RWPE2 (cell line): ENCODE measurements at regions not wholly inside any gene's neighbourhood (a gene's known extent, or its start where the extent isn't known, plus 50 kb on each side); places are given as distances from the start of the nearest gene placed in this dataset.

Experiments used
- ATAC-seq: fragments of 200-7000 bp; cut with Tn5 transposase; 3 replicates; pipeline ENCODE4 v1.9.1; 2021; ENCODE audit warnings: low read depth
- DNase-seq: peaks from one replicate; pipeline ENCODE4 v3.0.0-alpha.2; 2020; ENCODE audit warnings: low spot score
- H3K27ac ChIP-seq: fragments of 450-650 bp; 2 replicates; pipeline ENCODE4 v1.5.1; 2017; ENCODE audit warnings: mild to moderate bottlenecking; ENCODE audit not compliant: poor library complexity, severe bottlenecking
- H3K27me3 ChIP-seq: fragments of 250-450 bp; sonication (Bioruptor Pico); 2 replicates; pipeline ENCODE4 v1.5.1; 2021; ENCODE audit warnings: mild to moderate bottlenecking, moderate library complexity; ENCODE audit not compliant: insufficient read depth, poor library complexity, severe bottlenecking
- H3K36me3 ChIP-seq: fragments of 250-450 bp; sonication (Bioruptor Pico); 2 replicates; pipeline ENCODE4 v1.5.1; 2020; ENCODE audit warnings: low read depth, mild to moderate bottlenecking, moderate library complexity
- H3K4me1 ChIP-seq: fragments of 250-450 bp; sonication (Bioruptor Pico); 2 replicates; pipeline ENCODE4 v1.5.1; 2021; ENCODE audit warnings: mild to moderate bottlenecking, moderate library complexity; ENCODE audit not compliant: insufficient read depth, poor library complexity, severe bottlenecking
- H3K4me3 ChIP-seq: fragments of 250-450 bp; sonication (Bioruptor Pico); 2 replicates; pipeline ENCODE4 v1.5.1; 2021; ENCODE audit warnings: mild to moderate bottlenecking, moderate library complexity; ENCODE audit not compliant: severe bottlenecking
- H3K9me3 ChIP-seq: fragments of 250-450 bp; sonication (Bioruptor Pico); 2 replicates; pipeline ENCODE4 v1.5.1; 2021; ENCODE audit warnings: mild to moderate bottlenecking, moderate library complexity; ENCODE audit not compliant: severe bottlenecking
- TF ChIP-seq, protein P1 (sequence below): fragments of 450-650 bp; IDR thresholded peaks from one replicate; pipeline ENCODE4 v1.5.1; 2017; ENCODE audit warnings: mild to moderate bottlenecking, moderate library complexity; ENCODE audit not compliant: poor library complexity, severe bottlenecking

DNA sequence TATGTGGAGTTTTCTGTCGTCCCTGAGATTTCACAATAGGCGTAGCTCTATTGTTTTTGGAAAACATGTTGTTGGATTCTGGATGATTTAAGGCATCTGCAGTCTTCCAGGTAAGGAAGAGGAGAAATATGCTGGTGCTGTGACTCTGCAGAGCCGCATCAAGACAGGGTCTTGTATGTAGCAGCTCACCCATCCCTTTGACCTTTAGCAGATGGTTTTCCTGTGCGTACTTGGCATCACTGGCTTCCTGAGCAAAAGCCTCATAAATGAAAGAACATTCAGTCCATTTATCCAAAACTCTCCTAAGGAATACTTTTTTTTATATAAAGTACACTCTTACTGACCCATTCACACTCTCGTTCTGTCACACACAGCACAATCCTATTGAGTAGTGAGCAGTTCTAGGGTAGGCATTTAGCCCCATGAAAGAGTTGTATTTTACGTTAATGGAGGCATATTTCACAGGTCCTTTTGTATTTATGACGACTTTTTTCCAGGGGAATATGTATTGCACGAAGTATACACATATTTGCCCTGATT, 443.9 kb downstream of the STK39 start:
- H3K36me3 ChIP-seq: no peaks in the 10 kb centered on the region
- no peaks in the 10 kb centered on the region for H3K9me3 ChIP-seq
- H3K4me3 ChIP-seq: no peak overlapping the region
- ATAC-seq (no peak), DNase-seq (no peak)
- H3K4me1 ChIP-seq: no peaks in the 10 kb centered on the region
- TF ChIP-seq, protein P1, sequence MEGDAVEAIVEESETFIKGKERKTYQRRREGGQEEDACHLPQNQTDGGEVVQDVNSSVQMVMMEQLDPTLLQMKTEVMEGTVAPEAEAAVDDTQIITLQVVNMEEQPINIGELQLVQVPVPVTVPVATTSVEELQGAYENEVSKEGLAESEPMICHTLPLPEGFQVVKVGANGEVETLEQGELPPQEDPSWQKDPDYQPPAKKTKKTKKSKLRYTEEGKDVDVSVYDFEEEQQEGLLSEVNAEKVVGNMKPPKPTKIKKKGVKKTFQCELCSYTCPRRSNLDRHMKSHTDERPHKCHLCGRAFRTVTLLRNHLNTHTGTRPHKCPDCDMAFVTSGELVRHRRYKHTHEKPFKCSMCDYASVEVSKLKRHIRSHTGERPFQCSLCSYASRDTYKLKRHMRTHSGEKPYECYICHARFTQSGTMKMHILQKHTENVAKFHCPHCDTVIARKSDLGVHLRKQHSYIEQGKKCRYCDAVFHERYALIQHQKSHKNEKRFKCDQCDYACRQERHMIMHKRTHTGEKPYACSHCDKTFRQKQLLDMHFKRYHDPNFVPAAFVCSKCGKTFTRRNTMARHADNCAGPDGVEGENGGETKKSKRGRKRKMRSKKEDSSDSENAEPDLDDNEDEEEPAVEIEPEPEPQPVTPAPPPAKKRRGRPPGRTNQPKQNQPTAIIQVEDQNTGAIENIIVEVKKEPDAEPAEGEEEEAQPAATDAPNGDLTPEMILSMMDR: no peak
- peaks cover 4% of the 10 kb centered on the region for H3K27me3 ChIP-seq
- no peak overlapping the region for H3K27ac ChIP-seq

DNA sequence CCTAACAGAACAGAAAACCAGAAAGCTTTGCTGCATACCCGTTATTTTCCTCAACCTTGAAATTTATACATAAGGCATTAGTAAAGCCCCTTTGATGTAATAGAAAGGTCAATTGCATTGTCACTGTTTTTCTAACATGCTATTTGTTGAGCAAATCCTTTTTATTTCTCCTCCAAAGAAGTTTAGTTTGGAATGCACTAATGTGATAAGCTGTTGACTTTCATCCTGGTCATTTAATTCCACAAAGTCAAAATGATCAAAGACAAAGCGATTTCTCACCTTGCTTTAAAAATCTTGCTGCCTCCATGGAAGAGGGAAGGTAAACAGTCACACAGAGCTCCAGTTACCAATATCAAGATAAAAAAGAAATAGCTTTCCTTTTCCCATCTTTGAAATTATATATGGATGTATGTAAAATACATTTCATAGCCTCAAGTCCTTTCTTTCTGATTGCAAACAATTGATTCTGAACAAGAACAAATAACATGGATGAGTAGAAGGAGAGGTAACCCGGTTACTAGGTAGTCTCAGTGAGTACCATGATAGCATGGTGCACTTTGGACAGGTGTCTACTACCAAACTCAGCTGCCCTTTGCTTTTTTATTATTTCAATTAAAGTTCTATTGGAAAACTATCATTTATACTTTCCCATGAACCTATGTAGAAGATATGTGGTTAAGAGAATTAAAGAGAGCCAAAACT, 452.7 kb downstream of the STK39 start:
- no peaks in the 10 kb centered on the region for H3K9me3 ChIP-seq
- TF ChIP-seq, protein P1: no peak
- ATAC-seq (no peak), DNase-seq (no peak)
- peaks cover 13% of the 10 kb centered on the region for H3K27me3 ChIP-seq
- H3K27ac ChIP-seq: no peak overlapping the region
- H3K4me1 ChIP-seq: no peaks in the 10 kb centered on the region
- H3K36me3 ChIP-seq: no peaks in the 10 kb centered on the region
- no peak overlapping the region for H3K4me3 ChIP-seq

DNA sequence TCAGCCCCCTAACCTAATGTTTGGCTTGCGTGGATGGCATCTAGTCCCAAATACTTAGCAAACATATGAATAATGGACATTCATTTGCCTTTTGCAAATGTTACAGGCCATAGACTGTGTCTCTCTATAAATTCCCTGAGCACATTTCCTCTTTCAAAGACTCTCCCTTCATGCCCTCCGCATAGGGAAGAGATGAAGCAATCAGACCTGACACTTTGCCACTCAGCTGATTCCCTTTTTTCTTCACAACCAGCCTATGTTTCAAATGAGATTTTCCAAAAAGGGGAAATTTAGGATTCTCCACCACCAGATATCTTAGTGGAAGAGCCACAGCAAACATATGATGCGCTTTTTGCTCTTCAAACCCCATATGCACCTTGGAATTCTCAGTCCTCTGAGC, 453.7 kb downstream of the STK39 start:
- no peaks in the 10 kb centered on the region for H3K36me3 ChIP-seq
- H3K4me3 ChIP-seq: no peak overlapping the region
- no peak for DNase-seq
- ATAC-seq: no peak
- TF ChIP-seq, protein P1: no peak
- H3K27me3 ChIP-seq: peaks cover 9% of the 10 kb centered on the region
- H3K27ac ChIP-seq: no peak overlapping the region
- no peaks in the 10 kb centered on the region for H3K9me3 ChIP-seq
- no peaks in the 10 kb centered on the region for H3K4me1 ChIP-seq

DNA sequence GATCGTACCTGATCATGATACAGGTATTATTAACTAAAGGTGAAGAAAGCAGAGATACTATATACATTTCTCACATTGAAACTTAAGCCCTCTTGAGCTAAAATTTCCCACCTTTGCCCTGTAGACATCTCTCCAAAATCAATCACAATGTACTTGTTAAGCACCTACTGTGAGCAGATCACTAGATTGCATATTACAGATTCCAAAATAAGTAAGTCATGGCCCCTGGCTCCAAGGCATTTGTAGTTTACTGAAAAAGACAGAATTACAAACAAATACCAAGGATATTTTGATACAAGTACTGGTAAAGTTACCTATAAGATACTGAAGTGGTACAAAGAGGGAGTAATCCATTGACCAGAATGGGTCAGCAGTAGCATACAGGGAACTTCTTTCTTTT, 455.3 kb downstream of the STK39 start:
- H3K4me1 ChIP-seq: no peaks in the 10 kb centered on the region
- no peaks in the 10 kb centered on the region for H3K36me3 ChIP-seq
- H3K4me3 ChIP-seq: no peak overlapping the region
- no peak for ATAC-seq
- no peaks in the 10 kb centered on the region for H3K9me3 ChIP-seq
- no peak for DNase-seq
- H3K27me3 ChIP-seq: peaks cover 9% of the 10 kb centered on the region
- H3K27ac ChIP-seq: no peak overlapping the region
- TF ChIP-seq, protein P1: no peak

DNA sequence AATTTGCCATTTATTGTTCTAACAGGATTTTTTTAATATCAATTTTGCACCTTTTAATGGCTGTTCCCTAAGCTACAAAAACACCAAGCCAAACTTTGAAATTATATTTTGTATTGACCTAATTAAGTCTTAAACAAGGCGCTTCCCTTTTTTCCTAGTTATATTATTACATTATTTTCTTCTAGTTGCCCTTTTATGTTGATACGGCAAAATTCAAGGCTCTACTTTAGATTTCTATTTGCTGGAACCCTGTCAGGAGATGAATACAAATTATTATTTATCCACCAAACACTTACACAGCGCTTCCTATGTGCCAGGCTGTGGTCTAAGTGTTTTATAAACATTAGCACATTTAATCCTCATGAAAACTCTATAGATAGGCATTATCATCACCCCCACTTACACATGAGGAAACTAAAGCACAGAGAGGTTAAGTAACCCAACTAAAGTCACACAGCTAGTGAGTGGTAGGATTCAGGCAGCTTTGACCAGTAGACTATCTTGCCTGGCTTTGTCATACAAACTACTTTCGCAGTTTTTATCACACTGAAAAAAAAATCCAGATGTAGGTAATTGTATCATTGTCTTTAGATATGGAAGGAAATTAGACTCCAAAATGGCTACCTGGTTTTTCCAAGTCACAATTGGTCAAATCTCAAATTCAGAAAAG, 456.5 kb downstream of the STK39 start:
- H3K36me3 ChIP-seq: no peaks in the 10 kb centered on the region
- no peak for DNase-seq
- no peaks in the 10 kb centered on the region for H3K4me1 ChIP-seq
- no peaks in the 10 kb centered on the region for H3K9me3 ChIP-seq
- H3K4me3 ChIP-seq: no peak overlapping the region
- no peak for ATAC-seq
- TF ChIP-seq, protein P1: no peak
- peaks cover 9% of the 10 kb centered on the region for H3K27me3 ChIP-seq
- no peak overlapping the region for H3K27ac ChIP-seq
